BJ (cell line): ENCODE measurements at regions not wholly inside any gene's neighbourhood (a gene's known extent, or its start where the extent isn't known, plus 50 kb on each side); places are given as distances from the start of the nearest gene placed in this dataset.

ENCODE experiments used
- CTCF ChIA-PET: fragments of 350-600 bp; formaldehyde crosslinking; extraction: SDS; loops from one replicate; lab custom pipeline; 2021; ENCODE audit warnings: antibody characterized with exemption, inconsistent platforms; lab: Yijun Ruan, JAX
- POLR2A ChIA-PET: fragments of 300-600 bp; sonication (Branson Sonifier 250); formaldehyde crosslinking; extraction: SDS; loops from one replicate; lab custom pipeline; 2021; ENCODE audit warnings: antibody characterized with exemption; lab: Charles Lee
- DNase-seq: peaks from one replicate; pipeline ENCODE4 v3.0.0-alpha.2; 2011; ENCODE audit warnings: low read depth
- H3K27me3 ChIP-seq: 2 replicates; pipeline ENCODE4 v1.6.0; 2011; ENCODE audit warnings: low read length; ENCODE audit not compliant: control insufficient read depth, insufficient read depth
- H3K36me3 ChIP-seq: 2 replicates; pipeline ENCODE4 v1.5.1; 2011; ENCODE audit warnings: low read length; ENCODE audit not compliant: control insufficient read depth, insufficient read depth
- H3K4me3 ChIP-seq: 2 replicates; pipeline ENCODE4 v1.5.1; 2011; ENCODE audit warnings: low read depth, mild to moderate bottlenecking, control low read depth, low read length
- TF ChIP-seq, protein P1 (sequence below): IDR thresholded peaks from 2 replicates; pipeline ENCODE4 v1.5.1; 2011; ENCODE audit warnings: low read depth, mild to moderate bottlenecking, control low read depth, inconsistent platforms, low read length, moderate library complexity; ENCODE audit not compliant: insufficient read depth

- ChIA-PET CTCF (interaction anchor here (1.4 to 2.1 kb wide), 4 partner anchors 10 to 266 kb away, joined by 4 to 12 read pairs (median 4); no protein-coding TSS in a partner anchor), POLR2A (no interaction called here)
- no peak for DNase-seq
- TF ChIP-seq, protein P1, sequence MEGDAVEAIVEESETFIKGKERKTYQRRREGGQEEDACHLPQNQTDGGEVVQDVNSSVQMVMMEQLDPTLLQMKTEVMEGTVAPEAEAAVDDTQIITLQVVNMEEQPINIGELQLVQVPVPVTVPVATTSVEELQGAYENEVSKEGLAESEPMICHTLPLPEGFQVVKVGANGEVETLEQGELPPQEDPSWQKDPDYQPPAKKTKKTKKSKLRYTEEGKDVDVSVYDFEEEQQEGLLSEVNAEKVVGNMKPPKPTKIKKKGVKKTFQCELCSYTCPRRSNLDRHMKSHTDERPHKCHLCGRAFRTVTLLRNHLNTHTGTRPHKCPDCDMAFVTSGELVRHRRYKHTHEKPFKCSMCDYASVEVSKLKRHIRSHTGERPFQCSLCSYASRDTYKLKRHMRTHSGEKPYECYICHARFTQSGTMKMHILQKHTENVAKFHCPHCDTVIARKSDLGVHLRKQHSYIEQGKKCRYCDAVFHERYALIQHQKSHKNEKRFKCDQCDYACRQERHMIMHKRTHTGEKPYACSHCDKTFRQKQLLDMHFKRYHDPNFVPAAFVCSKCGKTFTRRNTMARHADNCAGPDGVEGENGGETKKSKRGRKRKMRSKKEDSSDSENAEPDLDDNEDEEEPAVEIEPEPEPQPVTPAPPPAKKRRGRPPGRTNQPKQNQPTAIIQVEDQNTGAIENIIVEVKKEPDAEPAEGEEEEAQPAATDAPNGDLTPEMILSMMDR = no peak
- H3K4me3 ChIP-seq = no peak overlapping the region
- H3K36me3 ChIP-seq = no peaks in the 10 kb centered on the region; the same call in 1 of the 2 replicates
- no peaks in the 10 kb centered on the region for H3K27me3 ChIP-seq
Observed at GRCh38 chr5:14004598-14005394, 60.3 kb upstream of the DNAH5 start.

DNA sequence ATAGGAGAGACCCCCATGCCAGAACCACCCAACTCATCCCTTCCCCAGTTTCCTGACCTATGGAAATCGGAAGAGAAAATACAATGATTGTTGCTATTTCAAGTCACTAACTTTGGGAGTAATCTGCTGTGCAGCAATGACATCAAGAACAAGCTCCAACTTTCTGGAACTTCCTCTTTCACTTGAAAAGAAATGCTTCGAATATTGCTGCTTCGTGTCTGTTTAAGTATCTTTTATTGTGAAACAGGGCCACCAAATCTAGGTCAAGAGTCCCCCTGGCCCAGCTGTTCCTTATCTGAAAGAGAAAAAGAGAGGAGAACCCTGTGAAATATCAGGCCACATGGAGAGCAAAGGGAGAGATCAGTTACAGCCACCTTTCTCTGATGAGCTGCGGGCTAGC, 59.4 kb upstream of the DNAH5 start:
- Histone ChIP-seq H3K4me3 (no peak overlapping the region), H3K27me3 (no peaks in the 10 kb centered on the region), H3K36me3 (no peaks in the 10 kb centered on the region; the same call in 1 of the 2 replicates)
- POLR2A ChIA-PET = no interaction called here
- CTCF ChIA-PET = interaction anchor here (0.8 to 2.1 kb wide), 5 partner anchors 9 to 645 kb away, joined by 3 to 12 read pairs (median 4); no protein-coding TSS in a partner anchor
- TF ChIP-seq, protein P1 = no peak
- DNase-seq = no peak

DNA sequence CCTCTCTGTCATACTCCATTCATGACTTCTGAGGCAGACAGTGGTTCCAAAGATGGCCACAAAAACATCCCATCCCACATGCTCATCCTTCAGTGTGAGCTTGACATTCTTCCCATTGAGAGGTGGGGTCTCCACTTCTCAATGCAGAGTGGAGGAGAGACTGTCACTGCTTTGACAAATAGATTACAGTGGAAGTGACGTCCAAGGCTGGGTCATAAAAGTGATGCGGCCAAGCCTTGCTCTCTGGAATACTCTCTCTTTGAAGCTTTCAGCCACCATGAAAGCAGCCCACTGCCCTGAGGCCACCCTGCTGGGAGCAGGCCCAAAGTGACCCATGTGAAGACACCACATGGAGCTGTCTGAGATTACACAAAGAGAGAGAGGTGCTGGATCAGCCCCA, 59.0 kb upstream of the DNAH5 start:
- TF ChIP-seq, protein P1 = no peak
- DNase-seq = no peak
- H3K27me3 ChIP-seq = no peaks in the 10 kb centered on the region
- H3K4me3 ChIP-seq = no peak overlapping the region
- POLR2A ChIA-PET = no interaction called here
- no peaks in the 10 kb centered on the region; the same call in 1 of the 2 replicates for H3K36me3 ChIP-seq
- CTCF ChIA-PET = interaction anchor here (0.8 to 2.1 kb wide), 4 partner anchors 10 to 646 kb away, joined by 3 to 12 read pairs (median 4); no protein-coding TSS in a partner anchor

GRCh38 chr5:13998254-13998653, 53.8 kb upstream of the DNAH5 start:
- TF ChIP-seq, protein P1 = no peak
- ChIA-PET CTCF (no interaction called here), POLR2A (no interaction called here)
- DNase-seq = no peak
- Histone ChIP-seq H3K27me3 (no peaks in the 10 kb centered on the region), H3K4me3 (no peak overlapping the region), H3K36me3 (no peaks in the 10 kb centered on the region; the same call in 1 of the 2 replicates)

DNA sequence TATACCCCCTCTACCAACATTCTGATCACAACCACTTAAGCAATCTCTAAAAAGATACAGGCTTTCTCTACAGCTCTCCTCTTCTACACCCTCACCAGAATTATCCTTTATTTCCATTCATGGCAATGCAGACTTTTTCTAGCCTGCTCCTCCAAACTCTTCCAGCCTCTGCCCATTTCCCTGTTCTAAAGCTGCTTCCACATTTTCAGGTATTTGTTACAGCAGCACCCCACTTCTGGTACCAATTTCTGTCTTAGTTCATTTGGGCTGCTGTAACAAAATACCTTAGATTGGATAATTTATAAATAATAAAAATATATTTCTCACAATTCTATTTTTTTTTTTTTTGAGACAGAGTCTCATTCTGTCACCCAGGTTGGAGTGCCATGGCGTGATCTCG, 53.0 kb upstream of the DNAH5 start:
- Histone ChIP-seq H3K36me3 (no peaks in the 10 kb centered on the region; the same call in 1 of the 2 replicates), H3K4me3 (no peak overlapping the region), H3K27me3 (no peaks in the 10 kb centered on the region)
- DNase-seq = no peak
- TF ChIP-seq, protein P1 = no peak
- ChIA-PET POLR2A (no interaction called here), CTCF (interaction anchor here (0.9 kb wide), 1 partner anchor 12 kb away, joined by 3 read pairs; no protein-coding TSS in a partner anchor)
